Fibroblast of lung (primary cell): ENCODE measurements at regions not wholly inside any gene's neighbourhood (a gene's known extent, or its start where the extent isn't known, plus 50 kb on each side); places are given as distances from the start of the nearest gene placed in this dataset.

Experiments used
- EZH2 ChIP-seq: IDR thresholded peaks from 2 replicates; pipeline ENCODE4 v1.5.1; 2012; ENCODE audit warnings: low read length, control low read depth, mild to moderate bottlenecking; ENCODE audit errors: missing control alignments
- TF ChIP-seq, protein P1 (sequence below), 2 donors: IDR thresholded peaks in 1 of 2; conservative IDR thresholded peaks in 1 of 2; 1 replicate in 1 of 2; 2 replicates in 1 of 2; pipeline ENCODE4 v1.5.1; 2011 to 2012; ENCODE audit warnings: low read length in 2 of 2, control low read depth in 1 of 2, inconsistent platforms in 1 of 2, low read depth in 1 of 2, mild to moderate bottlenecking in 1 of 2

DNA sequence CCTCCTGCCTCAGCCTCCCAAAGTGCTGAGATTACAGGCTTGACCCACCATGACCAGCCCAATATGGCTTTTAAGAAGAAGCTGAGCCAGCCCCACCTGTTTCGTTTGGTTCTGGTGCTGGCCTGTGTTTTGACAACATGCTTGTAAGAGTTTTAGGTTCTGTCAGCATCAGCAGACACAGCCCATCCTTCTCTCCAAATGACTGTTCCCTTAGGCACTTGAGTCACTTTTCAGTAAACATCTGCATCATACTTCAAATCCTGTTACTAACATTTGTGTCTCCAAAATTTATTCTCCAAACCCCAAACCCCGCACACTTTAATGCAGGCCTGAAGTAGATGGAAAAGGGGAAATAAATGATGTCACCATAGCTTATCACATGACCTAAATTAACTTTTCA, 1118.5 kb downstream of the TSN start:
- TF ChIP-seq, protein P1, sequence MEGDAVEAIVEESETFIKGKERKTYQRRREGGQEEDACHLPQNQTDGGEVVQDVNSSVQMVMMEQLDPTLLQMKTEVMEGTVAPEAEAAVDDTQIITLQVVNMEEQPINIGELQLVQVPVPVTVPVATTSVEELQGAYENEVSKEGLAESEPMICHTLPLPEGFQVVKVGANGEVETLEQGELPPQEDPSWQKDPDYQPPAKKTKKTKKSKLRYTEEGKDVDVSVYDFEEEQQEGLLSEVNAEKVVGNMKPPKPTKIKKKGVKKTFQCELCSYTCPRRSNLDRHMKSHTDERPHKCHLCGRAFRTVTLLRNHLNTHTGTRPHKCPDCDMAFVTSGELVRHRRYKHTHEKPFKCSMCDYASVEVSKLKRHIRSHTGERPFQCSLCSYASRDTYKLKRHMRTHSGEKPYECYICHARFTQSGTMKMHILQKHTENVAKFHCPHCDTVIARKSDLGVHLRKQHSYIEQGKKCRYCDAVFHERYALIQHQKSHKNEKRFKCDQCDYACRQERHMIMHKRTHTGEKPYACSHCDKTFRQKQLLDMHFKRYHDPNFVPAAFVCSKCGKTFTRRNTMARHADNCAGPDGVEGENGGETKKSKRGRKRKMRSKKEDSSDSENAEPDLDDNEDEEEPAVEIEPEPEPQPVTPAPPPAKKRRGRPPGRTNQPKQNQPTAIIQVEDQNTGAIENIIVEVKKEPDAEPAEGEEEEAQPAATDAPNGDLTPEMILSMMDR (conservative IDR thresholded peaks at IDR 0.05 in 1 of 2, IDR thresholded peaks at IDR 0.05 in 1 of 2; ENCODE audit: low read depth in 1 of 2, low read length in 2 of 2), result no peak
- TF ChIP-seq EZH2, result no peak
